ENCODE measurements at regions not wholly inside any gene's neighbourhood (a gene's known extent, or its start where the extent isn't known, plus 50 kb on each side); places are given as distances from the start of the nearest gene placed in this dataset.
"Not testable (repeated sequence)": the region's sequence is repeated elsewhere in the genome, so short reads cannot be mapped to it uniquely, and the experiment has no call there.

DNA sequence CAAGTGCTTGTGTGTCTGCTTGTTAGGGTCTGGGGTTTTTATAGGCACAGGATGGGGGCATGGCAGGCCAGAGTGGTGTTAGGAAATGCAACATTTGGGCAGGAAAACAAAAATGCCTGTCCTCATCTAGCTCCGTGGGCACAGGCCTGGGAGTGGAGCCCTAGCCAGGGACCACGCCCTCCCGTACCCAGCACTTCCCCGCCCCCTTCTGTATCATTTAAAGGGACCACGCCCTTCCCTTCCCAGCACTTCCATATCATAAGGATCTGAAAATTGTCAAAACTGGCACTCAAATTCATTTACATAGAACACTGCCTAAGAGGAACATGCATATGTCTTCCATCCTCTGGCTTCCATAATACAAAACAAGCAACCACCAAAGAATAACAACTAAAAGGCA lies 185.8 kb downstream of the B3GLCT start:
- no peak for DNase-seq (ENCODE audit: low spot score)

GRCh38 chr13:31394506-31394905 lies 194.7 kb downstream of the B3GLCT start:
- no peak for DNase-seq (ENCODE audit: low spot score)

- no peak for DNase-seq (ENCODE audit: low spot score)
Measured at GRCh38 chr13:31395090-31395489, 195.3 kb downstream of the B3GLCT start.

DNA sequence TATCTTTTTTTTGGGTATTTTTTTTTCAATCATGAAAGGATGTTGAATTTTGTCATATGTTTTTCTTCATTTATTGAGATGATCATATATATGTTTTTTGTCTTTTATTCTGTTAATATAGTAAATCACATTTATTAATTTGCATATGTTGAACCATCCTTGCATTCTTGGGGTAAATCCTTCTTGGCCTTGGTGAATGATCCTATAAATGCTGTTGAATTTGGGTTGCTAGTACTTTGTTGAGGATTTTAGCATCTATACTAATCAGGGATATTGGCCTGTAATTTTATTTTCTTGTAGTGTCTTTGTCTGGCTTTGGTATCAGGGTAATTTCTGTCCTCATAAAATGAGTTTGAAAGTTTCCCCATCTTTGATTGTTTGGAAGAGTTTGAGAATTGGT lies 199.9 kb downstream of the B3GLCT start:
- DNase-seq (ENCODE audit: low spot score), result no peak

- DNase-seq (ENCODE audit: low spot score), result not testable (repeated sequence)
Measured at GRCh38 chr13:31403711-31404110, 203.9 kb downstream of the B3GLCT start.

DNA sequence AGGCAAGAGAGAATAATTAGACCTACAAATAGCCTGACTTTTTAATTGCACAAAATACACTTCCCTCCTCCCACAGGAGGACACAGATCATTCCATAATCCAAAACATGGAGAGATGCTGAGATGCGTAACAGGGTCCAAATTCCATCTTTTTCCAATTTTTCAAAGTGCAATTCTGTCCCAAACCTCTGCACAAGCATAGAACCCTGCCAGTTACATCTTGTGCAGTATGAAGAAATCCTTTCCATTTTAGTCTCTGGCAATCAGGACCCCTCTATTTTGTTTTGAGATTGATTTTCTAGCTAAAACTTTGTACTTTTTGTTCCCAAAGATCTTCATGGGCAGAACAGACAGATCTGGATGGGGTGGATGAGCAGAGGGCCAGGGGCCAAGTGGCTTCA lies 209.2 kb downstream of the B3GLCT start:
- no peak for DNase-seq (ENCODE audit: low spot score)

- no peak for DNase-seq (ENCODE audit: low spot score)
Measured at GRCh38 chr13:31409678-31410356, 210.0 kb downstream of the B3GLCT start.

DNA sequence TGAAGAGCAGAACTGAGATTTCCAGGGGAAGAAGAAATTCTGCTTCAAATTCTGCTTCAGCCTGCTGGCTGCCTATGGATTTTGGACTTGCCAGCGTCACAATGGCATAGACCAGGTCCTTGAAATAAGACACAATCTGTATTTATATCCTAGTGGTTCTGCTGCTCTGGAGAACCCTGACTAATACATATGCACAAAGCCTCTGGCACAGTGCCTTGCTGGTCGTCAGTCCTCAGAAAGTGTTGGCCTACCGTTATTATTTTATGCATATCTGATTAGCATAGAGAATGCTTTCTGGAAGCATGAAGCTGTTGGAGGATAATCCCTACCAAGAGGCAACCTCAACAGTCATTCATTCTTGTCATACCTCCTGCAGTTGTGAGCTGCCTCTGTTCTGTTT lies 213.7 kb downstream of the B3GLCT start:
- DNase-seq (ENCODE audit: low spot score), result no peak

DNA sequence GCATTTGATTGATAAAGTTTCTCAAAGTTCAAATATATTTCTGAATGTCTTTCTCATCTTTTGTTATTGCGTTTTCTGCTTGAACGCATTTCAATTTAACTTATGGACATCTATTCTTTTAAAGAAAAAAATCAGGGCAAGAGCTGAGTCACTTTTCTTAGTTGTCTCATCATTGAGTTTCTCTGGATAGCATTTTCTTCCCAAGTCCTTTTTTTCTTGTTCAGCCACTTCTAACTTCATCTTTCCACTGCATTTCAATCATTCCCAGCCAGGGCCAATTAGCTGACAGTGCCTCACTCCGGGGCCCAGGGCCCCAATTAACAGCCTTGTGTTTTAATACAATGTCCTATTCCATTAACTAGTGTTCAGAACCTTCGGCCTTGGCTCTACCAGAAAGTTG lies 216.3 kb downstream of the B3GLCT start:
- DNase-seq (ENCODE audit: low spot score), result no peak

GRCh38 chr13:31418186-31418585 lies 218.4 kb downstream of the B3GLCT start:
- DNase-seq (ENCODE audit: low spot score), result peak; percentile 55

- DNase-seq (ENCODE audit: low spot score), result no peak
Measured at GRCh38 chr13:31421756-31422155, 222.0 kb downstream of the B3GLCT start.

GRCh38 chr13:31424130-31424729 lies 224.5 kb downstream of the B3GLCT start:
- DNase-seq (ENCODE audit: low spot score), result peak; percentile 85

- DNase-seq (ENCODE audit: low spot score), result no peak
Measured at GRCh38 chr13:31426395-31426794, 226.6 kb downstream of the B3GLCT start.

- no peak for DNase-seq (ENCODE audit: low spot score)
Measured at GRCh38 chr13:31427151-31428100, 227.7 kb downstream of the B3GLCT start.

GRCh38 chr13:31431722-31432137 lies 232.0 kb downstream of the B3GLCT start:
- DNase-seq (ENCODE audit: low spot score), result peak; percentile 31

GRCh38 chr13:31433207-31433606 lies 233.4 kb downstream of the B3GLCT start:
- DNase-seq (ENCODE audit: low spot score), result no peak

DNA sequence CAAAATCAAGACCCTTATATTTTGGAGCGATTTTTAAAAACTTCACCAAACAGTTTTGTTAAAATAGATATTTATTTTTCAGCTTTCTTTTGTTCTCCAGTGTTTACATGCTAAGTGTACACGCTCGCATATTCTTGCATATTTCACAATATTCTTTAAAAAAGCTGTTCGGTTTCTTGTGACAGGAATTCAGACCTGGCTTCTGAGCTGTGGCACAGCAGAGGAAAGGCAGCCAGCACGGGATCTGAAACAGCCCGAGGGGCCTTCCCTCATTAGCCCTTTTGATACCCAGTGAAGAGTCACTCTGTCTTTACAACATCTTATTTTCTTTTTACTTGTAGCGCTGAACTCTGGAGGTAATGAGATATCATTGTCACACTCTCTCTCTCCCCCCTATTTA lies 234.0 kb downstream of the B3GLCT start:
- no peak for DNase-seq (ENCODE audit: low spot score)

DNA sequence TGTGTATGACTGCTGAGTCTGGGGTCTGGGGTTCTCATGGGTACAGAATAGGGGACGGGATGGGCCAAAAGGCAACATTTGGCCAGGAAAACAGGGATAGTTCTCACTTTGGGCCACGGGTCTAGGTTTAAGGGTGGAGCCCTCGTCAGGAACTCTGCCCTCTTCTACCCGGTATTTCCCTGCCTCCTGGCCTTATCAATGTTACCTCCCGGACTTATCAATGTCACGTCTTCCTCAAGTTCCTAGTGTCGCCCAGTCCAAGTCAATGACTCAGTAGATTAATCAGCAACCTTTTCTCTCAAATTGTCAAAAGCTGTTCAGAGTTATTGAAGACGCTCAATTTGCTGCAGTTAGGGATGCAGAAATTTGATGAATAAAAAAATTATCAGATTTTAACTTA lies 234.8 kb downstream of the B3GLCT start:
- no peak for DNase-seq (ENCODE audit: low spot score)

DNA sequence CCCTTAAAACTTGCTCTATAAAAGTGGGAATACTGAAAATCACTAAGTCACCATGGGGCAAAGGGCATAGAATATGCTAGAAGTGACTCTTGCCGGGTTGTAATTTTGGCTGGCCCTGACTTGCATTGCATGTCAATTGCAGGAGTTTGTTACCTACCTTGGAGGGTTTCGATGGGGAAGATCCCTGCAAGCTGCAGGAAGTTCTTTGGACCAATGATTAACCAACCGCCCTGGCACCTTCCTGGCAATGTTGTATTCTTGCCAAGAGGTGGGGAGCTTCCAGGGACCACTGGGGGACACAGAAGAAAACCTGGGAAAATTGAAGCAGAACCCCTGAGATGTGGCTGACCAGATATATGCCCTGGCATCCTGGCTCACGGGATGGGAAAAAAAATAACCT lies 235.8 kb downstream of the B3GLCT start:
- DNase-seq (ENCODE audit: low spot score), result no peak

GRCh38 chr13:31436478-31436877 lies 236.7 kb downstream of the B3GLCT start:
- DNase-seq (ENCODE audit: low spot score), result no peak

GRCh38 chr13:31437975-31438374 lies 238.2 kb downstream of the B3GLCT start:
- no peak for DNase-seq (ENCODE audit: low spot score)

- DNase-seq (ENCODE audit: low spot score), result no peak
Measured at GRCh38 chr13:31440132-31440531, 240.4 kb downstream of the B3GLCT start.
